ENCODE measurements at regions not wholly inside any gene's neighbourhood (a gene's known extent, or its start where the extent isn't known, plus 50 kb on each side); places are given as distances from the start of the nearest gene placed in this dataset.

GRCh38 chr1:201704439-201704792, 124.5 kb upstream of the IPO9 start:
- no peaks in the 10 kb centered on the region for H3K27me3 ChIP-seq (ENCODE audit: control insufficient read depth in 4 of 4, insufficient read depth in 4 of 4, low read length in 3 of 4)
- no peaks in the 10 kb centered on the region for H3K36me3 ChIP-seq (ENCODE audit: control insufficient read depth in 4 of 4, insufficient read depth in 3 of 4, low read depth in 1 of 4, low read length in 3 of 4)
- TF ChIP-seq RAD21 (IDR thresholded peaks at IDR 0.05) (no peak), GABPA (IDR thresholded peaks at IDR 0.05 in 1 of 2, conservative IDR thresholded peaks at IDR 0.05 in 1 of 2) (no peak)
- H3K9ac ChIP-seq (ENCODE audit: low read depth in 1 of 2, low read length in 2 of 2) = no peak overlapping the region
- no peak for DNase-seq (ENCODE audit: low spot score)
- no peaks in the 10 kb centered on the region for H3K9me3 ChIP-seq (ENCODE audit: control insufficient read depth in 4 of 4, low read length in 3 of 4)
- 47% methylated on average over 2 of the region's 2 CpGs for WGBS
- H3K4me1 ChIP-seq (ENCODE audit: control insufficient read depth in 4 of 4, insufficient read depth in 4 of 4, low read length in 3 of 4) = peaks cover 0 to 2% (median 2%) of the 10 kb centered on the region in 4 donors
- no peak overlapping the region for H3K27ac ChIP-seq (ENCODE audit: low read depth in 1 of 2, low read length in 2 of 2)
- H3K4me3 ChIP-seq (ENCODE audit: low read depth in 1 of 3, low read length in 3 of 3) = no peak overlapping the region

GRCh38 chr1:201705389-201705788, 123.6 kb upstream of the IPO9 start:
- Histone ChIP-seq H3K4me3 (ENCODE audit: low read depth in 1 of 3, low read length in 3 of 3) (no peak overlapping the region), H3K9me3 (ENCODE audit: control insufficient read depth in 4 of 4, low read length in 3 of 4) (no peaks in the 10 kb centered on the region), H3K9ac (ENCODE audit: low read depth in 1 of 2, low read length in 2 of 2) (no peak overlapping the region), H3K27ac (ENCODE audit: low read depth in 1 of 2, low read length in 2 of 2) (no peak overlapping the region), H3K4me1 (ENCODE audit: control insufficient read depth in 4 of 4, insufficient read depth in 4 of 4, low read length in 3 of 4) (peaks cover 0 to 4% (median 2%) of the 10 kb centered on the region in 4 donors), H3K36me3 (ENCODE audit: control insufficient read depth in 4 of 4, insufficient read depth in 3 of 4, low read depth in 1 of 4, low read length in 3 of 4) (no peaks in the 10 kb centered on the region), H3K27me3 (ENCODE audit: control insufficient read depth in 4 of 4, insufficient read depth in 4 of 4, low read length in 3 of 4) (no peaks in the 10 kb centered on the region)
- no peak for DNase-seq (ENCODE audit: low spot score)
- 88% methylated on average over 9 of the region's 9 CpGs for WGBS
- TF ChIP-seq HNF4A (conservative IDR thresholded peaks at IDR 0.05) (no peak), NR2F2 (IDR thresholded peaks at IDR 0.05) (no peak), GABPA (IDR thresholded peaks at IDR 0.05 in 1 of 2, conservative IDR thresholded peaks at IDR 0.05 in 1 of 2) (no peak), ZBTB33 (IDR thresholded peaks at IDR 0.05) (no peak), YY1 (IDR thresholded peaks at IDR 0.05) (no peak), RAD21 (IDR thresholded peaks at IDR 0.05) (no peak), HNF4G (IDR thresholded peaks at IDR 0.05) (no peak), SP1 (IDR thresholded peaks at IDR 0.05) (no peak), MAX (IDR thresholded peaks at IDR 0.05) (no peak), TAF1 (conservative IDR thresholded peaks at IDR 0.05) (no peak), RXRA (IDR thresholded peaks at IDR 0.05) (no peak), ATF3 (IDR thresholded peaks at IDR 0.05) (no peak), EGR1 (IDR thresholded peaks at IDR 0.05; ENCODE audit: low read depth in 2 of 2) (no peak)

GRCh38 chr1:201706109-201706508, 122.8 kb upstream of the IPO9 start:
- 81% methylated on average over 1 of the region's 1 CpG for WGBS
- Histone ChIP-seq H3K9me3 (ENCODE audit: control insufficient read depth in 4 of 4, low read length in 3 of 4) (no peaks in the 10 kb centered on the region), H3K9ac (ENCODE audit: low read depth in 1 of 2, low read length in 2 of 2) (no peak overlapping the region), H3K4me3 (ENCODE audit: low read depth in 1 of 3, low read length in 3 of 3) (no peak overlapping the region), H3K36me3 (ENCODE audit: control insufficient read depth in 4 of 4, insufficient read depth in 3 of 4, low read depth in 1 of 4, low read length in 3 of 4) (no peaks in the 10 kb centered on the region), H3K27ac (ENCODE audit: low read depth in 1 of 2, low read length in 2 of 2) (no peak overlapping the region), H3K4me1 (ENCODE audit: control insufficient read depth in 4 of 4, insufficient read depth in 4 of 4, low read length in 3 of 4) (peaks cover 0 to 4% (median 2%) of the 10 kb centered on the region in 4 donors), H3K27me3 (ENCODE audit: control insufficient read depth in 4 of 4, insufficient read depth in 4 of 4, low read length in 3 of 4) (no peaks in the 10 kb centered on the region)
- DNase-seq (ENCODE audit: low spot score) = no peak
- TF ChIP-seq GABPA (IDR thresholded peaks at IDR 0.05 in 1 of 2, conservative IDR thresholded peaks at IDR 0.05 in 1 of 2) = no peak
- no peak for TF ChIP-seq SP1 (IDR thresholded peaks at IDR 0.05)
- no peak for TF ChIP-seq MAX (IDR thresholded peaks at IDR 0.05)
- TF ChIP-seq CTCF (IDR thresholded peaks at IDR 0.05; ENCODE audit: low read depth, low read length, missing input control) = no peak
- TF ChIP-seq HNF4G (IDR thresholded peaks at IDR 0.05) = no peak
- TF ChIP-seq NR2F2 (IDR thresholded peaks at IDR 0.05) = no peak
- TF ChIP-seq EGR1 (IDR thresholded peaks at IDR 0.05; ENCODE audit: low read depth in 2 of 2) = no peak
- no peak for TF ChIP-seq ZBTB33 (IDR thresholded peaks at IDR 0.05)
- no peak for TF ChIP-seq HNF4A (conservative IDR thresholded peaks at IDR 0.05)
- TF ChIP-seq RAD21 (IDR thresholded peaks at IDR 0.05) = no peak
- TF ChIP-seq JUND (IDR thresholded peaks at IDR 0.05) = no peak
- no peak for TF ChIP-seq FOXA1 (IDR thresholded peaks at IDR 0.05)
- TF ChIP-seq REST (IDR thresholded peaks at IDR 0.05) = no peak
- TF ChIP-seq ATF3 (IDR thresholded peaks at IDR 0.05) = no peak

All from liver (tissue), 8 donors.